Heart left ventricle (tissue), 16 donors: ENCODE measurements at regions not wholly inside any gene's neighbourhood (a gene's known extent, or its start where the extent isn't known, plus 50 kb on each side); places are given as distances from the start of the nearest gene placed in this dataset.

Experiments
- ATAC-seq, 4 donors: fragments of 200-7000 bp; cut with Tn5 transposase; one replicate each; pipeline ENCODE4 v1.9.1; 2020 to 2022; ENCODE audit warnings: moderate library complexity in 4 of 4, mild to moderate bottlenecking in 3 of 4, moderate number of reproducible peaks in 1 of 4
- DNase-seq, 5 donors: peaks; one replicate each; pipeline ENCODE4 v3.0.0-alpha.2; 2020
- H3K27ac ChIP-seq, 12 donors: fragments of 200-600 bp; sonication (generic) in 4 of 12; one replicate each; pipeline versions ENCODE4 v1.5.0 to v1.8.0; 2016 to 2022; ENCODE audit warnings: mild to moderate bottlenecking in 2 of 12
- H3K27me3 ChIP-seq, 9 donors: fragments of 200-600 bp; sonication (generic) in 2 of 9; one replicate each; pipeline versions ENCODE4 v1.5.1 to v1.8.0; 2016 to 2022; ENCODE audit warnings: mild to moderate bottlenecking in 3 of 9
- H3K36me3 ChIP-seq, 9 donors: fragments of 200-600 bp; sonication (generic) in 2 of 9; one replicate each; pipeline versions ENCODE4 v1.5.0 to v1.8.0; 2018 to 2022; ENCODE audit warnings: mild to moderate bottlenecking in 2 of 9
- H3K4me1 ChIP-seq, 12 donors: fragments of 200-600 bp; sonication (generic) in 4 of 12; one replicate each; pipeline versions ENCODE4 v1.5.0 to v1.8.0; 2016 to 2022; ENCODE audit warnings: mild to moderate bottlenecking in 3 of 12
- H3K4me3 ChIP-seq, 12 donors: fragments of 200-600 bp; sonication (generic) in 4 of 12; one replicate each; pipeline versions ENCODE4 v1.5.0 to v1.8.0; 2017 to 2022; ENCODE audit warnings: mild to moderate bottlenecking in 9 of 12, moderate library complexity in 4 of 12
- H3K9me3 ChIP-seq, 12 donors: fragments of 200-600 bp; sonication (generic) in 4 of 12; one replicate each; pipeline versions ENCODE4 v1.5.0 to v1.8.0; 2016 to 2022; ENCODE audit warnings: mild to moderate bottlenecking in 1 of 12
- POLR2A ChIP-seq, 2 donors: fragments of 450-650 bp; IDR thresholded peaks; one replicate each; pipeline ENCODE4 v1.6.1; 2017; ENCODE audit warnings: antibody characterized with exemption in 2 of 2, mild to moderate bottlenecking in 2 of 2, moderate library complexity in 2 of 2
- WGBS, 4 donors: extraction: QIAGEN DNeasy Blood & Tissue Kit in 2 of 4; methylation state at CpG; one replicate each; pipeline versions ENCODE4 v1.1.5 to v1.1.7; 2013 to 2018; 5-methylcytosine and 5-hydroxymethylcytosine counted together
- intact Hi-C, 10 donors: fragments of 100-400 bp; cut with DNase I; formaldehyde crosslinking; loops; one replicate each; pipeline versions ENCODE4 v1.11.1 to v1.14.2; 2022
- TF ChIP-seq, protein P1 (sequence below), 12 donors: fragments of 200-600 bp; sonication (generic) in 4 of 12; IDR thresholded peaks; one replicate each; pipeline versions ENCODE4 v1.5.0 to v1.8.0; 2018 to 2022; ENCODE audit warnings: antibody characterized with exemption in 12 of 12, mild to moderate bottlenecking in 5 of 12
- donor health status: ischemic (EF 13 %, LVEDD 7.1; RV severe dilation, severe dysfunction).
- donor health status: healthy with polysubstance abuse.
- donor health status: DM: no; HTN: yes; CAD: no.
- donor health status: DM: no; HTN: no; CAD: no.
- donor health status: ischemic (EF 25% LVEDD 6.9; RV normal size, moderate dysfunction).
- donor health status: ischemic (EF 25% LVEDD 5.7; RV mildly dilated, moderate dysfunction).
- donor health status: healthy.
- donor health status: DM: yes; HTN: yes; CAD: no.
- donor health status: ischemic (EF 35%, LVEDD 5.7; RV mildly dilated, moderate dysfunction).
- donor health status: nonischemic (EF 11% LVEDD 7.7; RV severe dilation, severe dysfunction).
- donor health status: DM: yes; HTN: yes; CAD: no.
- donor health status: PGD.
- donor health status: ischemic (EF 29% LVEDD 5.4; RV normal size, mild dysfunction).
- donor health status: nonischemic (EF 23%, LVEDD 6.1; RV moderate dilation, normal function).

DNA sequence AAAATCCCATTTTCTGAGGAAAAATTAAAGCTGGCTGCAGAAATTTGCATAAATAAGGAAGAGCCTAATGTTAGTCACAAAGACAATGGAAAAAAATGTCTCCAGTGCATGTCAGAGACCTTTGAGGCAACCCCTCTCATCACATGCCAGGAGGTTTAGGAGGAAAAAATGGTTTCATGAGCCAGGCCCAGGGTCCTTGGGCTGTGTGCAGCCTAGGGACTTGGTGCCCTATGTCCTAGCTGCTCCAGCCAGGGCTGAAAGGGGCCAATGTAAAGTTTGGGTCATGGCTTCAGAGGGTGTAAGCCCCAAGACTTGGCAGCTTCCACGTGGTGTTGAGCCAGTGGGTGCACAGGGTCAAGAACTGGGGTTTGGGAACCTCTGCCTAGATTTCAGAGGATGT is 1252.6 kb downstream of the PCDH9 start:
- Histone ChIP-seq H3K4me3 (no peak overlapping the region), H3K36me3 (no peaks in the 10 kb centered on the region), H3K27me3 (no peaks in the 10 kb centered on the region), H3K27ac (no peak overlapping the region), H3K4me1 (no peaks in the 10 kb centered on the region), H3K9me3 (peaks cover 0 to 11% (median 0%) of the 10 kb centered on the region in 12 donors)
- TF ChIP-seq, protein P1, sequence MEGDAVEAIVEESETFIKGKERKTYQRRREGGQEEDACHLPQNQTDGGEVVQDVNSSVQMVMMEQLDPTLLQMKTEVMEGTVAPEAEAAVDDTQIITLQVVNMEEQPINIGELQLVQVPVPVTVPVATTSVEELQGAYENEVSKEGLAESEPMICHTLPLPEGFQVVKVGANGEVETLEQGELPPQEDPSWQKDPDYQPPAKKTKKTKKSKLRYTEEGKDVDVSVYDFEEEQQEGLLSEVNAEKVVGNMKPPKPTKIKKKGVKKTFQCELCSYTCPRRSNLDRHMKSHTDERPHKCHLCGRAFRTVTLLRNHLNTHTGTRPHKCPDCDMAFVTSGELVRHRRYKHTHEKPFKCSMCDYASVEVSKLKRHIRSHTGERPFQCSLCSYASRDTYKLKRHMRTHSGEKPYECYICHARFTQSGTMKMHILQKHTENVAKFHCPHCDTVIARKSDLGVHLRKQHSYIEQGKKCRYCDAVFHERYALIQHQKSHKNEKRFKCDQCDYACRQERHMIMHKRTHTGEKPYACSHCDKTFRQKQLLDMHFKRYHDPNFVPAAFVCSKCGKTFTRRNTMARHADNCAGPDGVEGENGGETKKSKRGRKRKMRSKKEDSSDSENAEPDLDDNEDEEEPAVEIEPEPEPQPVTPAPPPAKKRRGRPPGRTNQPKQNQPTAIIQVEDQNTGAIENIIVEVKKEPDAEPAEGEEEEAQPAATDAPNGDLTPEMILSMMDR (IDR thresholded peaks at IDR 0.05) = no peak
- no peak for TF ChIP-seq POLR2A (IDR thresholded peaks at IDR 0.05)
- intact Hi-C loops = no loop called here
- DNase-seq (no peak), ATAC-seq (no peak)
- 25 to 49% (median 42%) methylated on average over 1 of the region's 1 CpG for WGBS, 4 donors

DNA sequence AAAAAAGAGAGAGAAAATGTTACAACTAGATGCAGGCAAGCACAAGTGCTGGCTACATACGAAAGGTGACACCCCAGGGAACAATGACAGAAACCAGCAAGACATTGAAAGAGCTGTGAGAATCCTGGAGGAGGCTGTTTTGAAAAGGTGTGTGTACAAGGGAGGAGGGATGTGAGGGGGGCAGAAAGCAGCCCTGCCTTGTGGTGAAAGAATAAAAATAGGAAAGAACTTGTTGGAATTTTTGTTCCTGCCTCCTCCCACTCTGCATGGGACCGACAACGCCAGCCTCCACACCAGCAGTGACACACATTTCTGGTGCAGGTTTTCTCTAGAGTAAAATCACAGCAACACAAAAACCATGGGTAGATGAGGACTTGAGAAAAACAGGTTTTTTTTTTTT is 1258.6 kb downstream of the PCDH9 start:
- WGBS, 4 donors = 41 to 57% (median 52%) methylated on average over 3 of the region's 3 CpGs
- no peak overlapping the region for H3K4me3 ChIP-seq
- intact Hi-C loops = no loop called here
- H3K27me3 ChIP-seq = no peaks in the 10 kb centered on the region
- DNase-seq (no peak), ATAC-seq (no peak)
- no peak for TF ChIP-seq POLR2A (IDR thresholded peaks at IDR 0.05)
- TF ChIP-seq, protein P1 (IDR thresholded peaks at IDR 0.05) = no peak
- H3K27ac ChIP-seq = no peak overlapping the region
- no peaks in the 10 kb centered on the region for H3K36me3 ChIP-seq
- peaks cover 0 to 9% (median 0%) of the 10 kb centered on the region in 12 donors for H3K9me3 ChIP-seq
- no peaks in the 10 kb centered on the region for H3K4me1 ChIP-seq

DNA sequence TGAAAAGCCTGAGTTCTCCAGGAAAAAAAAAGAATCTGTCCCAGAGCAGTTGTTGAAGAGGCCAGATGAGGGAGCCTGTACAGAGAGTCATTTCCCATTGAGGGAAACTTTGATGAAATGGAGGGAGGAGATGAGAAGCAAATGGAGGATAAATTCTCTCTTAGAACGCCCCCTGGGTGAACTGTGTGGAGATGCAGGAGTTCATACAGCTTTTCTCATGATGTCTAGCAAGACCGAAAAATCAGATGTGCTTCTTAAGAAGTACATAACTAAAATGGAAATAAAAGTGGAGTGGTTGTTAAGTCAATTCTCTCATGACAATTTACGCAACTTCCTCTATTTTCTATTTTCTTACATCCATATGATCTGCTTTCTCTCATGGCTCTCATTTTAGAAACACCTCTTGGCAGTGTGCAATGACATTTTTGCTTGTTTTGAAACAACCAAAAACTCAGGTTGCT is 1263.1 kb downstream of the PCDH9 start:
- 58 to 69% (median 66%) methylated on average over 3 of the region's 3 CpGs for WGBS, 4 donors
- ATAC-seq (no peak), DNase-seq (no peak)
- Histone ChIP-seq H3K36me3 (no peaks in the 10 kb centered on the region), H3K27me3 (no peaks in the 10 kb centered on the region), H3K4me3 (no peak overlapping the region), H3K9me3 (no peaks in the 10 kb centered on the region), H3K27ac (no peak overlapping the region), H3K4me1 (no peaks in the 10 kb centered on the region)
- TF ChIP-seq POLR2A (IDR thresholded peaks at IDR 0.05) = no peak
- TF ChIP-seq, protein P1 (IDR thresholded peaks at IDR 0.05) = peak in 5 of 12 donors; percentile 9 to 40 (median 20)
- intact Hi-C loops = no loop called here

DNA sequence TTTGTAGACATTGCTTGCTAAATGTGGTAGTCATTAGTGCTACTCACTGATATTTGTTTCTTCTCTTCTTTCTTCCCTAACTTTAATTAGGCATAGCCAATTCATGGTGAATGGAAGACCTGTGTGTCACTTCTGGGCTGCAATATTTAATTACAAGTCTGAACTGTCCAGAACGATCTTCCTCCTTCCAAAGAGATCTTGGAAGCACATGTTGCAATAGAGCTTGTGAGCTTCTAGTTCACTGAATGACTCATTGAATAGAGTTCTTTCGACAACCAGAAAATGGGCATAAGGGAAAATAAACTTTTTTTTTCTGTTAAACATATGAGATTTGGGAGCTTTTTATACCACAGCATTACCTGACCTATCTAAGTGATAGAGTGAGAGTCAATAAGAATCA is 1264.6 kb downstream of the PCDH9 start:
- no peaks in the 10 kb centered on the region for H3K4me1 ChIP-seq
- H3K27ac ChIP-seq = no peak overlapping the region
- ATAC-seq (no peak), DNase-seq (no peak)
- no peak overlapping the region for H3K4me3 ChIP-seq
- H3K36me3 ChIP-seq = no peaks in the 10 kb centered on the region
- H3K27me3 ChIP-seq = no peaks in the 10 kb centered on the region
- WGBS, 4 donors = 78 to 88% (median 86%) methylated on average over 2 of the region's 2 CpGs
- TF ChIP-seq, protein P1 (IDR thresholded peaks at IDR 0.05) = no peak
- no peak for TF ChIP-seq POLR2A (IDR thresholded peaks at IDR 0.05)
- intact Hi-C loops = no loop called here
- H3K9me3 ChIP-seq = no peaks in the 10 kb centered on the region
